Liver (tissue), 8 donors: ENCODE measurements at regions not wholly inside any gene's neighbourhood (a gene's known extent, or its start where the extent isn't known, plus 50 kb on each side); places are given as distances from the start of the nearest gene placed in this dataset.

Experiments
- DNase-seq: peaks from one replicate; pipeline ENCODE4 v3.0.0-alpha.2; 2017; ENCODE audit warnings: low spot score
- H3K27ac ChIP-seq, 2 donors: one replicate each; pipeline ENCODE4 v1.7.0; 2013; ENCODE audit warnings: inconsistent platforms in 2 of 2, low read length in 2 of 2, control low read depth in 1 of 2, low read depth in 1 of 2, mild to moderate bottlenecking in 1 of 2
- H3K27me3 ChIP-seq, 4 donors: one replicate each; pipeline versions ENCODE4 v1.6.1 to v1.7.0; 2013; ENCODE audit warnings: low read length in 3 of 4, inconsistent platforms in 1 of 4, mild to moderate bottlenecking in 1 of 4, moderate library complexity in 1 of 4; ENCODE audit not compliant: control insufficient read depth in 4 of 4, insufficient read depth in 4 of 4
- H3K36me3 ChIP-seq, 4 donors: one replicate each; pipeline versions ENCODE4 v1.6.1 to v1.7.0; 2013; ENCODE audit warnings: low read length in 3 of 4, mild to moderate bottlenecking in 3 of 4, low read depth in 1 of 4, moderate library complexity in 1 of 4; ENCODE audit not compliant: control insufficient read depth in 4 of 4, insufficient read depth in 3 of 4
- H3K4me1 ChIP-seq, 4 donors: one replicate each; pipeline versions ENCODE4 v1.6.1 to v1.7.0; 2013; ENCODE audit warnings: low read length in 3 of 4, mild to moderate bottlenecking in 3 of 4, moderate library complexity in 1 of 4; ENCODE audit not compliant: control insufficient read depth in 4 of 4, insufficient read depth in 4 of 4
- H3K4me3 ChIP-seq, 3 donors: one replicate each; pipeline versions ENCODE4 v1.6.1 to v1.7.0; 2013; ENCODE audit warnings: low read length in 3 of 3, control low read depth in 1 of 3, low read depth in 1 of 3, mild to moderate bottlenecking in 1 of 3
- H3K9ac ChIP-seq, 2 donors: one replicate each; pipeline ENCODE4 v1.7.0; 2013; ENCODE audit warnings: low read length in 2 of 2, mild to moderate bottlenecking in 2 of 2, moderate library complexity in 2 of 2, control low read depth in 1 of 2, low read depth in 1 of 2
- H3K9me3 ChIP-seq, 4 donors: one replicate each; pipeline versions ENCODE4 v1.6.1 to v1.7.0; 2013; ENCODE audit warnings: low read length in 3 of 4; ENCODE audit not compliant: control insufficient read depth in 4 of 4
- ATF3 ChIP-seq: IDR thresholded peaks from 2 replicates; pipeline ENCODE4 v1.6.1; 2016; ENCODE audit warnings: antibody characterized with exemption
- CTCF ChIP-seq: fragments of 150-350 bp; IDR thresholded peaks from 2 replicates; pipeline ENCODE4 v1.5.1; 2017; ENCODE audit warnings: improper control_type of control experiment, low read depth, low read length; ENCODE audit not compliant: missing input control
- EGR1 ChIP-seq, 2 donors: IDR thresholded peaks; 2 replicates each; pipeline ENCODE4 v1.6.1; 2016 to 2018; ENCODE audit warnings: antibody characterized with exemption in 2 of 2, low read depth in 2 of 2
- FOXA2 ChIP-seq: IDR thresholded peaks from 2 replicates; pipeline ENCODE4 v1.6.1; 2016; ENCODE audit warnings: antibody characterized with exemption
- GABPA ChIP-seq, 2 donors: IDR thresholded peaks in 1 of 2; conservative IDR thresholded peaks in 1 of 2; 2 replicates each; pipeline ENCODE4 v1.6.1; 2016; ENCODE audit warnings: antibody characterized with exemption in 2 of 2, mild to moderate bottlenecking in 1 of 2, moderate library complexity in 1 of 2
- HNF4G ChIP-seq: IDR thresholded peaks from 2 replicates; pipeline ENCODE4 v1.6.1; 2016; ENCODE audit warnings: antibody characterized with exemption
- JUND ChIP-seq, 2 donors: IDR thresholded peaks; 2 replicates each; pipeline ENCODE4 v1.6.1; 2016; ENCODE audit warnings: antibody characterized with exemption in 2 of 2
- NR2F2 ChIP-seq: IDR thresholded peaks from 2 replicates; pipeline ENCODE4 v1.6.1; 2016; ENCODE audit warnings: antibody characterized with exemption
- REST ChIP-seq: IDR thresholded peaks from 2 replicates; pipeline ENCODE4 v1.6.1; 2016; ENCODE audit warnings: antibody characterized with exemption, mild to moderate bottlenecking
- RXRA ChIP-seq, 2 donors: IDR thresholded peaks; 2 replicates each; pipeline ENCODE4 v1.6.1; 2017 to 2018; ENCODE audit warnings: antibody characterized with exemption in 2 of 2, mild to moderate bottlenecking in 1 of 2
- SP1 ChIP-seq: IDR thresholded peaks from 2 replicates; pipeline ENCODE4 v1.6.1; 2018; ENCODE audit warnings: antibody characterized with exemption, mild to moderate bottlenecking
- TAF1 ChIP-seq: conservative IDR thresholded peaks from 2 replicates; pipeline ENCODE4 v1.6.1; 2016; ENCODE audit warnings: antibody characterized with exemption, mild to moderate bottlenecking
- ZBTB33 ChIP-seq: IDR thresholded peaks from 2 replicates; pipeline ENCODE4 v1.6.1; 2016; ENCODE audit warnings: antibody characterized with exemption
- WGBS: extraction: QIAGEN DNeasy Blood & Tissue Kit; methylation state at CpG from one replicate; pipeline ENCODE4 v1.1.7; 2013; 5-methylcytosine and 5-hydroxymethylcytosine counted together
- donor health status: healthy.
- donor health status: healthy.
- donor health status: healthy.
- donor health status: healthy.
- donor health status: healthy.

GRCh38 chr3:76310089-76310488 lies 524.7 kb upstream of the ZNF717 start:
- Histone ChIP-seq H3K27ac (no peak overlapping the region), H3K9me3 (no peaks in the 10 kb centered on the region), H3K4me1 (no peaks in the 10 kb centered on the region), H3K27me3 (no peaks in the 10 kb centered on the region), H3K9ac (no peak overlapping the region), H3K4me3 (no peak overlapping the region), H3K36me3 (no peaks in the 10 kb centered on the region)
- 71% methylated on average over 8 of the region's 8 CpGs for WGBS
- no peak for DNase-seq
- no peak for TF ChIP-seq EGR1 (IDR thresholded peaks at IDR 0.05; ENCODE audit: low read depth in 2 of 2)
- TF ChIP-seq FOXA2 = no peak
- no peak for TF ChIP-seq SP1
- TF ChIP-seq REST = no peak
- no peak for TF ChIP-seq HNF4G
- no peak for TF ChIP-seq RXRA (IDR thresholded peaks at IDR 0.05)
- TF ChIP-seq TAF1 = no peak
- no peak for TF ChIP-seq CTCF
- TF ChIP-seq ZBTB33 = no peak
- no peak for TF ChIP-seq NR2F2
- TF ChIP-seq GABPA (IDR thresholded peaks at IDR 0.05 in 1 of 2, conservative IDR thresholded peaks at IDR 0.05 in 1 of 2) = no peak
- TF ChIP-seq JUND (IDR thresholded peaks at IDR 0.05) = no peak

- WGBS = 70% methylated on average over 7 of the region's 7 CpGs
- Histone ChIP-seq H3K9me3 (no peaks in the 10 kb centered on the region), H3K27me3 (no peaks in the 10 kb centered on the region), H3K36me3 (no peaks in the 10 kb centered on the region), H3K27ac (no peak overlapping the region), H3K4me3 (no peak overlapping the region), H3K9ac (no peak overlapping the region), H3K4me1 (no peaks in the 10 kb centered on the region)
- DNase-seq = no peak
- no peak for TF ChIP-seq SP1
- no peak for TF ChIP-seq RXRA (IDR thresholded peaks at IDR 0.05)
- TF ChIP-seq ATF3 = no peak
- TF ChIP-seq REST = no peak
These were observed 525.3 kb upstream of the ZNF717 start for GRCh38 chr3:76310667-76311066.
